ENCODE measurements at regions not wholly inside any gene's neighbourhood (a gene's known extent, or its start where the extent isn't known, plus 50 kb on each side); places are given as distances from the start of the nearest gene placed in this dataset.

GRCh38 chr9:68648971-68649370, 56.1 kb upstream of the PIP5K1B start:
- no peak for DNase-seq

GRCh38 chr9:68651280-68651893, 53.7 kb upstream of the PIP5K1B start:
- no peak for DNase-seq

GRCh38 chr9:68653141-68653595, 51.9 kb upstream of the PIP5K1B start:
- DNase-seq = no peak

DNA sequence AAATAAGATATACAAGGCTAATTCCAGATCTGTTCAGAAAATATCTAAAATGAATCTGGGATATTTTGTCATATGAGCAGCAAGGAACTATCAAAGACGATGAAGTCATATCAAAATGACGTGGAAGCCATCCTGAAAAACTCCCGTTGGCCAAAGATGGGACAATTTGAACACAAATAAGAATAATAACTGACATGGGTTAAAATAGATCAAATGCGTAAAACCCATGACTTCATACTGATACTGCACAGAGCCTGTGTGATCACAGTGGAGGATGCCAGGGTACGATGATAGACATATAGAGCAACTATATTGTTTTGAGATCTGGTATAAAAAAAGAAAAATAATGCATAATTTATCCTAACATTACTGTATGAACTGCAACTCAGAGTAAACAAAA, 51.0 kb upstream of the PIP5K1B start:
- no peak for DNase-seq
